Esophagus squamous epithelium (tissue), 5 donors: ENCODE measurements at regions not wholly inside any gene's neighbourhood (a gene's known extent, or its start where the extent isn't known, plus 50 kb on each side); places are given as distances from the start of the nearest gene placed in this dataset.
A peak's percentile ranks its signal among the peaks of the same experiment; 100 is the strongest.

ENCODE experiments used
- DNase-seq: peaks from one replicate; lab custom pipeline; 2025; lab: John Stamatoyannopoulos, UW
- H3K27ac ChIP-seq, 4 donors: fragments of 200-600 bp; sonication (generic); one replicate each; pipeline ENCODE4 v1.5.1; 2016 to 2019; ENCODE audit warnings: mild to moderate bottlenecking in 1 of 4
- H3K27me3 ChIP-seq, 4 donors: fragments of 200-600 bp; sonication (generic); 1 replicate in 3 of 4; 2 replicates in 1 of 4; pipeline versions ENCODE4 v1.5.1 to v1.6.0; 2017 to 2021; ENCODE audit warnings: antibody characterized with exemption in 1 of 4
- H3K36me3 ChIP-seq, 3 donors: fragments of 200-600 bp; sonication (generic); one replicate each; pipeline ENCODE4 v1.5.1; 2016 to 2019
- H3K4me1 ChIP-seq, 3 donors: fragments of 200-600 bp; sonication (generic); one replicate each; pipeline ENCODE4 v1.5.1; 2017 to 2019
- H3K4me3 ChIP-seq, 4 donors: fragments of 200-600 bp; sonication (generic); 1 replicate in 3 of 4; 2 replicates in 1 of 4; pipeline ENCODE4 v1.5.1; 2016 to 2019; ENCODE audit warnings: mild to moderate bottlenecking in 2 of 4, moderate library complexity in 1 of 4
- H3K9me3 ChIP-seq, 3 donors: fragments of 200-600 bp; sonication (generic); one replicate each; pipeline ENCODE4 v1.5.1; 2016 to 2019
- CTCF ChIP-seq, 6 experiments: fragments of 450-650 bp in 4 of 6; fragments of 200-600 bp in 2 of 6; sonication (generic) in 2 of 6; IDR thresholded peaks; one replicate each; pipeline ENCODE4 v1.5.1; 2016 to 2019; ENCODE audit warnings: antibody characterized with exemption in 6 of 6, mild to moderate bottlenecking in 4 of 6, moderate library complexity in 4 of 6
- POLR2A ChIP-seq, 4 donors: fragments of 450-650 bp; IDR thresholded peaks; one replicate each; pipeline ENCODE4 v1.6.1; 2017; ENCODE audit warnings: antibody characterized with exemption in 4 of 4, mild to moderate bottlenecking in 4 of 4, moderate library complexity in 3 of 4
- WGBS, 2 donors: methylation state at CpG; one replicate each; pipeline ENCODE4 v1.1.5; 2018; 5-methylcytosine and 5-hydroxymethylcytosine counted together
- intact Hi-C: fragments of 100-400 bp; cut with DNase I; formaldehyde crosslinking; loops from one replicate; pipeline ENCODE4 v1.15.0; 2022
- donor health status: DM: yes; HTN: yes; CAD: no.

DNA sequence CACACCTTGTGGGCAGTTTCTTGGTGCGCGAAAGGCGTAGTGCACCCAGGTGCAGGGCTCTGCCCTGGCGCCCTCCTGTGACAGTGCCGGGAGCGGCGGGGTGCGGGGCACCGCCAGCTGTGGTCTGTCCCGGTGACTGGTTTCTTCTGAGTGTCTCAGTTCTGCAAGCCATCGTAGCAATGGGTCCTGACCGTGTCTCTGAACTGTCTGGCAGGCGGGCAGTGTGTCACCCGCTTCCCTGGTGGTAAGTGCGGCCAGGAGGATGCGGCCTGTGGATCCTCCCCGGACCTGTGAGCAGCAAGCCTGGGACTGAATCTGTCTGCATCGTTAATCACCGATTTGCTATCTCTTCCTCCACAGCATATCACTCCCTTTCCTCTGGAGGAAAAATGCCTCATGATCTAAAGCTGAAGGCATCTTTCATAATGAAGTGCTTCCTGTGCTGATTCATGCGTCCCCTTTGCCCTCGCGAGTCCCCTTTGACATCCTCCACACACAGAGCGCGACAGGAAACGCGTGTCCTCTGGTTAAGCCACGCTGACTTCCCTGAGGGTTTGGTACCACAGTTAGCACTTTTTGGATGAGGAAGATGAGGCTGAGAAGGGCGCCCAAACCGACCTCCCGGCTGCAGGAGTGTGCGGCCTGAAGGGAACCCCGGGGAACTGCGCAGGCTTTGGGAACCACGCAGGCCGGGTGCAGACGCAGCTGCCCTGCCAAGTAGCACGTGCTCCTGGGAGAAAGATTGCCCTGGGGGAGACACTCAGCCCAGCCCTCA, 416.0 kb upstream of the HS6ST1 start:
- Histone ChIP-seq H3K27me3 (peaks cover 0 to 6% (median 0%) of the 10 kb centered on the region in 4 donors), H3K4me3 (no peak overlapping the region), H3K36me3 (no peaks in the 10 kb centered on the region), H3K4me1 (peaks cover 20 to 50% (median 24%) of the 10 kb centered on the region in 3 donors), H3K9me3 (peaks cover 0 to under 1% (median 0%) of the 10 kb centered on the region in 3 donors), H3K27ac (no peak overlapping the region)
- TF ChIP-seq CTCF (IDR thresholded peaks at IDR 0.05), result no peak
- TF ChIP-seq POLR2A (IDR thresholded peaks at IDR 0.05), result no peak
- WGBS, 2 donors, result 69 to 80% methylated on average over 1 to 20 of the region's 37 CpGs
- no peak for DNase-seq
- intact Hi-C loops, result no loop called here

DNA sequence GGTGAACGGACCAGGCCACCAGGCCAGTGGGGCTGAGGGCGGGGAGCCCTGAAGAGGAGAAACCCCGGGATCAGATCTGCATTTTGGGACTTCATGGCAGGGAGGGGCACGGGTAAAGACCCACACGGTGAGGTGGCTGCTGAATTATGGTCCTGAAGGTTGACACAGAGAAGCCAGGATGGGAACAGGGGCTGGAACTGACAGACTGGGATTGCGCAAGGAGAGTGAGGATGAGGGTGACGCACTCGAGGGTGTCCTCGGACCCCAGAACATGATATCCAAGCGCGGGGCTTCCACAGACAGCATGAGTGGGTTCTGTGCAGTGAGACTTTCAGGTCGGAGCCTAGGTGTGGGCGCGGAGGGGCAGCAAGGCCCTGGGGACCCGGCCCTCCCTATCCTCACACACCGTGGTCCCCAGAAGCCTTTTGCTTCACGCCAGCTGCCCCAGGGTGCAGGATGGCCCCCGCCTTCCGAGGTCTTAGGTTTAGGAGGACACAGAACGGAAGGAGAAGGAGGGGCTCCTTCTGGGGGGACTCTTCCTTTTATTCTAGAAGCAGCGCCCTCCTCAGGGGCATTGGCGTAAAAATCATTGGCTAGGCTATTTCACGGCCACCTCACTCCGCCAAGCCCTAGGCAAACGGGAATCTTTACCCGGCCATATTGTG, 416.8 kb upstream of the HS6ST1 start:
- DNase-seq, result no peak
- H3K36me3 ChIP-seq, result no peaks in the 10 kb centered on the region
- peaks cover 20 to 50% (median 24%) of the 10 kb centered on the region in 3 donors for H3K4me1 ChIP-seq
- no peak overlapping the region for H3K4me3 ChIP-seq
- intact Hi-C loops, result no loop called here
- H3K9me3 ChIP-seq, result no peaks in the 10 kb centered on the region
- WGBS, 2 donors, result 85 to 90% methylated on average over 16 to 23 of the region's 26 CpGs
- TF ChIP-seq POLR2A (IDR thresholded peaks at IDR 0.05) (no peak), CTCF (IDR thresholded peaks at IDR 0.05) (no peak)
- H3K27ac ChIP-seq, result no peak overlapping the region
- peaks cover 0 to 6% (median 0%) of the 10 kb centered on the region in 4 donors for H3K27me3 ChIP-seq

DNA sequence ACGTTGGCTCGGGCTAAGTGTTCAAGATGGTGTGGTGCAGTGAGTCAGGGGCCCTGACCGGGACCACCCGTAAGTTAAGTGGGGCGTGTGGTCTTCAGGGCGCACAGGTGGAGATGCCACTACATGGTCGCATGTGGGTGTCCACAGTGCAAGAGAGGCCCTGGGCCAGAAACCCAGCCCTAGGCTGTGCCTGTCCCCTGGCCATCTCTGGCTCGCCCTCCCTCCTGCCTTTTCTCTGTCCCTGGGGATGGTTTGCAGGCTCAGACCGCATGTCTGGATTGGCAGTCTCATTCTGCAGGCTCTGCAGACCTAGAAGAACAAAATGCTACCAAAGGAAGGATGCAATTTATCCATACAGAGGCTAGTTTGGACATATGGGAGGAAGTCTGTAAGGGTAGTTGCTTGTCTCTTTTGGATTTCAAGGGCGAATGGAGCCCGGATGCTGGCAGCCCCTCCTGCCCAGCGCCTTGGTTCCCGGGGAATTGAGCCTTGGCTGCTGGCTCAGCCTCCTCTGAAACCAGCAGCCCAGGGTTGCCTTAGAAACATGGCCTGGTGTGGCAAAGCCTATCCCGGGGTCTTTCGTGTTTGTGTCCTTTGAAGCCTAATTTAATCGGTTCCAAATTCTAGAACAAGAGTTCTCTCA, 417.5 kb upstream of the HS6ST1 start:
- H3K4me3 ChIP-seq, result peak overlapping the region in 2 of 4 donors; percentile 33 to 52
- WGBS, 2 donors, result 31 to 80% methylated on average over 1 to 7 of the region's 16 CpGs
- intact Hi-C loops, result no loop called here

GRCh38 chr2:128736689-128737545, 418.2 kb upstream of the HS6ST1 start:
- 60 to 83% methylated on average over 1 to 13 of the region's 71 CpGs for WGBS, 2 donors
- intact Hi-C loops, result no loop called here
- H3K4me3 ChIP-seq, result peak overlapping the region; percentile 9 to 52 (median 26)

More for the DNA sequence above, 417.5 kb upstream of the HS6ST1 start:
- no peak overlapping the region for H3K27ac ChIP-seq
- DNase-seq, result no peak
- peaks cover 20 to 50% (median 24%) of the 10 kb centered on the region in 3 donors for H3K4me1 ChIP-seq
- H3K27me3 ChIP-seq, result peaks cover 0 to 6% (median 0%) of the 10 kb centered on the region in 4 donors
- no peak for TF ChIP-seq POLR2A (IDR thresholded peaks at IDR 0.05)
- no peak for TF ChIP-seq CTCF (IDR thresholded peaks at IDR 0.05)
- no peaks in the 10 kb centered on the region for H3K9me3 ChIP-seq
- H3K36me3 ChIP-seq, result no peaks in the 10 kb centered on the region

More at GRCh38 chr2:128736689-128737545, 418.2 kb upstream of the HS6ST1 start:
- TF ChIP-seq CTCF (IDR thresholded peaks at IDR 0.05) (peak; percentile 84 to 99 (median 97)), POLR2A (IDR thresholded peaks at IDR 0.05) (no peak)
- Histone ChIP-seq H3K4me1 (peaks cover 20 to 50% (median 24%) of the 10 kb centered on the region in 3 donors), H3K27ac (peak overlapping the region in 1 of 4 donors; percentile 44), H3K27me3 (peaks cover 0 to 6% (median 0%) of the 10 kb centered on the region in 4 donors), H3K36me3 (no peaks in the 10 kb centered on the region), H3K9me3 (no peaks in the 10 kb centered on the region)
- no peak for DNase-seq
